Panc1 (cell line): ENCODE measurements at regions not wholly inside any gene's neighbourhood (a gene's known extent, or its start where the extent isn't known, plus 50 kb on each side); places are given as distances from the start of the nearest gene placed in this dataset.

Experiments
- CTCF ChIP-seq: fragments of 450-650 bp; IDR thresholded peaks from 2 replicates; pipeline ENCODE4 v1.5.1; 2017; ENCODE audit warnings: mild to moderate bottlenecking
- POLR2AphosphoS5 ChIP-seq: IDR thresholded peaks from 2 replicates; pipeline ENCODE4 v1.6.1; 2012; ENCODE audit warnings: mild to moderate bottlenecking, low read depth, low read length, moderate library complexity
- SIN3A ChIP-seq: IDR thresholded peaks from 2 replicates; pipeline ENCODE4 v1.6.1; 2012; ENCODE audit warnings: low read depth, mild to moderate bottlenecking, low read length, moderate library complexity, borderline replicate concordance; ENCODE audit not compliant: insufficient read depth
- TF ChIP-seq, protein P1 (sequence below), 2 experiments: IDR thresholded peaks; 2 replicates each; pipeline ENCODE4 v1.6.1; 2011 to 2012; ENCODE audit warnings: low read depth in 2 of 2, control low read depth in 1 of 2, low read length in 1 of 2, mild to moderate bottlenecking in 1 of 2, moderate library complexity in 1 of 2; ENCODE audit not compliant: insufficient read depth in 1 of 2

DNA sequence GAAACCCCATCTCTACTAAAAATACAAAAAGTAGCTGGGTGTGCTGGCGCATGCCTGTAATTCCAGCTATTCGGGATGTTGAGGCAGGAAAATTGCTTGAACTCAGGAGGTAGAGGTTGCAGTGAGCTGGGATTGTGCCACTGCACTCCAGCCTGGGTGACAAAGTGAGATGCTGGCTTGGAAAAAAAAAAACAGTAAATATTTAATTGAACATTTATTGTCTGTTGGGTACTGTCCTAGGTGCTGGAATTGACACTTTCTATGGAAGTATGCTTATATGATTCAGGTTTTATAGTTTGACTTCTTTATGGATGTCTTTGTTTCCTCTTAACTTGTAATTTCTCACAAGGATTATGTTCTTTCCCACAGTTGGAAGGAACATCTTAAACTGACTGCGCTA, 633.1 kb upstream of the SETBP1 start:
- TF ChIP-seq CTCF (no peak), POLR2AphosphoS5 (no peak), SIN3A (no peak)
- TF ChIP-seq, protein P1, sequence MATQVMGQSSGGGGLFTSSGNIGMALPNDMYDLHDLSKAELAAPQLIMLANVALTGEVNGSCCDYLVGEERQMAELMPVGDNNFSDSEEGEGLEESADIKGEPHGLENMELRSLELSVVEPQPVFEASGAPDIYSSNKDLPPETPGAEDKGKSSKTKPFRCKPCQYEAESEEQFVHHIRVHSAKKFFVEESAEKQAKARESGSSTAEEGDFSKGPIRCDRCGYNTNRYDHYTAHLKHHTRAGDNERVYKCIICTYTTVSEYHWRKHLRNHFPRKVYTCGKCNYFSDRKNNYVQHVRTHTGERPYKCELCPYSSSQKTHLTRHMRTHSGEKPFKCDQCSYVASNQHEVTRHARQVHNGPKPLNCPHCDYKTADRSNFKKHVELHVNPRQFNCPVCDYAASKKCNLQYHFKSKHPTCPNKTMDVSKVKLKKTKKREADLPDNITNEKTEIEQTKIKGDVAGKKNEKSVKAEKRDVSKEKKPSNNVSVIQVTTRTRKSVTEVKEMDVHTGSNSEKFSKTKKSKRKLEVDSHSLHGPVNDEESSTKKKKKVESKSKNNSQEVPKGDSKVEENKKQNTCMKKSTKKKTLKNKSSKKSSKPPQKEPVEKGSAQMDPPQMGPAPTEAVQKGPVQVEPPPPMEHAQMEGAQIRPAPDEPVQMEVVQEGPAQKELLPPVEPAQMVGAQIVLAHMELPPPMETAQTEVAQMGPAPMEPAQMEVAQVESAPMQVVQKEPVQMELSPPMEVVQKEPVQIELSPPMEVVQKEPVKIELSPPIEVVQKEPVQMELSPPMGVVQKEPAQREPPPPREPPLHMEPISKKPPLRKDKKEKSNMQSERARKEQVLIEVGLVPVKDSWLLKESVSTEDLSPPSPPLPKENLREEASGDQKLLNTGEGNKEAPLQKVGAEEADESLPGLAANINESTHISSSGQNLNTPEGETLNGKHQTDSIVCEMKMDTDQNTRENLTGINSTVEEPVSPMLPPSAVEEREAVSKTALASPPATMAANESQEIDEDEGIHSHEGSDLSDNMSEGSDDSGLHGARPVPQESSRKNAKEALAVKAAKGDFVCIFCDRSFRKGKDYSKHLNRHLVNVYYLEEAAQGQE (IDR thresholded peaks at IDR 0.05; ENCODE audit: insufficient read depth in 1 of 2, low read depth in 2 of 2, low read length in 1 of 2): no peak
